ENCODE measurements at regions not wholly inside any gene's neighbourhood (a gene's known extent, or its start where the extent isn't known, plus 50 kb on each side); places are given as distances from the start of the nearest gene placed in this dataset.
A peak's percentile ranks its signal among the peaks of the same experiment; 100 is the strongest.

- ChIA-PET RAD21 (ENCODE audit: low non-redundant PET in 1 of 2, low total read pairs in 2 of 2, uncharacterized antibody in 2 of 2, unreplicated experiment in 2 of 2) (no interaction called here), POLR2A (no interaction called here), CTCF (no interaction called here)
- no peak for TF ChIP-seq EZH2 (IDR thresholded peaks at IDR 0.05)
- no peak for TF ChIP-seq YY1 (IDR thresholded peaks at IDR 0.05; ENCODE audit: extremely low read depth, insufficient replicate concordance, low read depth, low read length)
- peak; percentile 26; the same call in 1 of the 2 replicates for TF ChIP-seq SP1 (IDR thresholded peaks at IDR 0.05; ENCODE audit: low read depth)
- no peak for TF ChIP-seq TCF7L2 (IDR thresholded peaks at IDR 0.05; ENCODE audit: borderline replicate concordance, extremely low read depth, insufficient read depth, insufficient read length)
- TF ChIP-seq REST (IDR thresholded peaks at IDR 0.05; ENCODE audit: low read depth) = no peak
- no peak for TF ChIP-seq SIN3A (IDR thresholded peaks at IDR 0.05; ENCODE audit: low read depth)
- TF ChIP-seq, protein P1, sequence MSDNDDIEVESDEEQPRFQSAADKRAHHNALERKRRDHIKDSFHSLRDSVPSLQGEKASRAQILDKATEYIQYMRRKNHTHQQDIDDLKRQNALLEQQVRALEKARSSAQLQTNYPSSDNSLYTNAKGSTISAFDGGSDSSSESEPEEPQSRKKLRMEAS (IDR thresholded peaks at IDR 0.05) = 0 out of 2 replicates have a peak, but pooled peaks have one; percentile 13
- TF ChIP-seq, protein P2, sequence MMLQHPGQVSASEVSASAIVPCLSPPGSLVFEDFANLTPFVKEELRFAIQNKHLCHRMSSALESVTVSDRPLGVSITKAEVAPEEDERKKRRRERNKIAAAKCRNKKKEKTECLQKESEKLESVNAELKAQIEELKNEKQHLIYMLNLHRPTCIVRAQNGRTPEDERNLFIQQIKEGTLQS (IDR thresholded peaks at IDR 0.05) = no peak
- no peak for TF ChIP-seq RAD21 (IDR thresholded peaks at IDR 0.05; ENCODE audit: low read depth)
- TF ChIP-seq CEBPB (IDR thresholded peaks at IDR 0.05; ENCODE audit: low read depth) = no peak
- TF ChIP-seq CBX3 (IDR thresholded peaks at IDR 0.05; ENCODE audit: low read depth) = no peak
- peak; percentile 59 for TF ChIP-seq JUND (IDR thresholded peaks at IDR 0.05)
- no peak for TF ChIP-seq POLR2A (IDR thresholded peaks at IDR 0.05; ENCODE audit: borderline replicate concordance, extremely low read depth, insufficient read depth, insufficient read length)
- no peak for TF ChIP-seq POLR2AphosphoS5 (IDR thresholded peaks at IDR 0.05; ENCODE audit: low read depth, low read length)
- TF ChIP-seq ELF1 (IDR thresholded peaks at IDR 0.05; ENCODE audit: borderline replicate concordance, low read depth) = no peak
- no peak for TF ChIP-seq ZFX (IDR thresholded peaks at IDR 0.05)
- TF ChIP-seq, protein P3, sequence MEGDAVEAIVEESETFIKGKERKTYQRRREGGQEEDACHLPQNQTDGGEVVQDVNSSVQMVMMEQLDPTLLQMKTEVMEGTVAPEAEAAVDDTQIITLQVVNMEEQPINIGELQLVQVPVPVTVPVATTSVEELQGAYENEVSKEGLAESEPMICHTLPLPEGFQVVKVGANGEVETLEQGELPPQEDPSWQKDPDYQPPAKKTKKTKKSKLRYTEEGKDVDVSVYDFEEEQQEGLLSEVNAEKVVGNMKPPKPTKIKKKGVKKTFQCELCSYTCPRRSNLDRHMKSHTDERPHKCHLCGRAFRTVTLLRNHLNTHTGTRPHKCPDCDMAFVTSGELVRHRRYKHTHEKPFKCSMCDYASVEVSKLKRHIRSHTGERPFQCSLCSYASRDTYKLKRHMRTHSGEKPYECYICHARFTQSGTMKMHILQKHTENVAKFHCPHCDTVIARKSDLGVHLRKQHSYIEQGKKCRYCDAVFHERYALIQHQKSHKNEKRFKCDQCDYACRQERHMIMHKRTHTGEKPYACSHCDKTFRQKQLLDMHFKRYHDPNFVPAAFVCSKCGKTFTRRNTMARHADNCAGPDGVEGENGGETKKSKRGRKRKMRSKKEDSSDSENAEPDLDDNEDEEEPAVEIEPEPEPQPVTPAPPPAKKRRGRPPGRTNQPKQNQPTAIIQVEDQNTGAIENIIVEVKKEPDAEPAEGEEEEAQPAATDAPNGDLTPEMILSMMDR (IDR thresholded peaks at IDR 0.05 in 2 of 3, conservative IDR thresholded peaks at IDR 0.05 in 1 of 3; ENCODE audit: borderline replicate concordance in 1 of 3, insufficient read depth in 1 of 3, low read depth in 2 of 3, low read length in 2 of 3) = no peak
- no peak for TF ChIP-seq EZH2phosphoT487 (IDR thresholded peaks at IDR 0.05; ENCODE audit: borderline replicate concordance)
- TF ChIP-seq EGR1 (IDR thresholded peaks at IDR 0.05; ENCODE audit: low read depth) = peak; percentile 43; the same call in 1 of the 2 replicates
- no peak for TF ChIP-seq ZNF274 (IDR thresholded peaks at IDR 0.05; ENCODE audit: low read depth, low read length)
- no peak for TF ChIP-seq SRF (IDR thresholded peaks at IDR 0.05; ENCODE audit: low read depth)
- TF ChIP-seq FOSL1 (IDR thresholded peaks at IDR 0.05; ENCODE audit: low read depth) = peak; percentile 45
- H3K36me3 ChIP-seq (ENCODE audit: control insufficient read depth in 1 of 2, insufficient read depth in 2 of 2, low read length in 2 of 2) = no peaks in the 10 kb centered on the region
- intact Hi-C loops (cut with micrococcal nuclease) = no loop called here
- DNase-seq (ENCODE audit: low read depth, low spot score) (peak; percentile 13), ATAC-seq (peak; percentile 50; the same call in 1 of the 2 replicates)
- no peak overlapping the region for H3K4me3 ChIP-seq (replicated peaks in 1 of 2; ENCODE audit: low read depth in 1 of 2, low read length in 2 of 2)
- H3K4me2 ChIP-seq (ENCODE audit: low read length) = peak overlapping the region; percentile 49
- H3K79me2 ChIP-seq (ENCODE audit: insufficient read depth, low read length) = no peaks in the 10 kb centered on the region
- H3K27ac ChIP-seq (ENCODE audit: low read depth, low read length) = no peak overlapping the region
- H4K20me1 ChIP-seq (ENCODE audit: insufficient read depth) = no peaks in the 10 kb centered on the region
- H3K27me3 ChIP-seq (ENCODE audit: insufficient read depth, low read length) = no peaks in the 10 kb centered on the region
- no peaks in the 10 kb centered on the region for H3K9me2 ChIP-seq (ENCODE audit: insufficient read depth)
- no peak overlapping the region for H2AFZ ChIP-seq (ENCODE audit: low read depth, low read length, poor library complexity, severe bottlenecking)
- no peak overlapping the region for H3K9ac ChIP-seq (ENCODE audit: low read length)
- H3K4me1 ChIP-seq (ENCODE audit: control insufficient read depth in 1 of 2, insufficient read depth in 2 of 2, low read length in 2 of 2) = peaks cover 0 to 8% of the 10 kb centered on the region in 2 experiments; a peak in 2 of 4 replicates
- no peaks in the 10 kb centered on the region for H3K9me3 ChIP-seq (ENCODE audit: control insufficient read depth in 1 of 2, insufficient read depth in 1 of 2, low read depth in 1 of 2, low read length in 2 of 2)
- no TSS peak for BruUV-seq (replicated peaks)
Measured at GRCh38 chr13:80048802-80049201, 292.1 kb downstream of the SPRY2 start.
